Erythroblast (primary cell): ENCODE measurements at regions not wholly inside any gene's neighbourhood (a gene's known extent, or its start where the extent isn't known, plus 50 kb on each side); places are given as distances from the start of the nearest gene placed in this dataset.

ENCODE experiments used
- GATA1 ChIP-seq: IDR thresholded peaks from 2 replicates; pipeline ENCODE4 v1.6.1; 2011; ENCODE audit warnings: low read depth, mild to moderate bottlenecking, control low read depth, low read length, moderate library complexity
- POLR2A ChIP-seq: IDR thresholded peaks from 2 replicates; pipeline ENCODE4 v1.6.1; 2011; ENCODE audit warnings: mild to moderate bottlenecking, low read length

- TF ChIP-seq POLR2A (no peak), GATA1 (no peak)
Observed at GRCh38 chr12:46884362-46884761, 58.6 kb upstream of the SLC38A4 start.
